ENCODE measurements at regions not wholly inside any gene's neighbourhood (a gene's known extent, or its start where the extent isn't known, plus 50 kb on each side); places are given as distances from the start of the nearest gene placed in this dataset.

- in situ Hi-C loops (cut with MboI; ENCODE audit: low sequenced_read_pairs) (no loop called here), dilution Hi-C loops (cut with HindIII; ENCODE audit: low sequenced_read_pairs, unreplicated experiment) (no loop called here), intact Hi-C loops (cut with micrococcal nuclease) (loop anchor here (5.0 kb wide), 1 partner anchor 68 kb away; the partner anchor contains the start of gene NEDD4L)
- TF ChIP-seq CTCF (conservative IDR thresholded peaks at IDR 0.05; ENCODE audit: low read depth, low read length) (no peak), MAFK (IDR thresholded peaks at IDR 0.05; ENCODE audit: low read depth, low read length) (0 out of 2 replicates have a peak, but pooled peaks have one; percentile 20), NFE2L2 (IDR thresholded peaks at IDR 0.05; ENCODE audit: low read depth, low read length) (no peak), RCOR1 (IDR thresholded peaks at IDR 0.05; ENCODE audit: insufficient replicate concordance, low read length) (no peak), SMC3 (IDR thresholded peaks at IDR 0.05; ENCODE audit: low read depth, low read length) (no peak)
- Histone ChIP-seq H3K9ac (ENCODE audit: low read depth, low read length) (no peak overlapping the region), H3K36me3 (ENCODE audit: control insufficient read depth, insufficient read depth, low read length) (no peaks in the 10 kb centered on the region), H2BK15ac (ENCODE audit: low read depth, low read length) (no peak overlapping the region), H3K9me1 (ENCODE audit: insufficient read depth, low read length) (no peaks in the 10 kb centered on the region; the same call in 1 of the 2 replicates), H2AK5ac (ENCODE audit: low read depth, low read length) (no peak overlapping the region), H3K14ac (replicated peaks; ENCODE audit: low read depth, low read length) (no peak overlapping the region), H3K4ac (ENCODE audit: low read depth, low read length) (no peak overlapping the region), H2BK5ac (ENCODE audit: low read depth, low read length, poor library complexity, severe bottlenecking) (no peak overlapping the region), H3K27ac (ENCODE audit: insufficient read depth, low read length) (no peak overlapping the region), H3K27me3 (ENCODE audit: control insufficient read depth, insufficient read depth, low read length) (peaks cover 9% of the 10 kb centered on the region), H3K79me1 (ENCODE audit: low read depth in 1 of 2, low read length in 2 of 2) (no peaks in the 10 kb centered on the region), H4K8ac (ENCODE audit: low read depth in 2 of 2, low read length in 2 of 2) (no peak overlapping the region), H3K18ac (ENCODE audit: low read depth, low read length) (no peak overlapping the region), H2BK20ac (ENCODE audit: low read depth, low read length) (no peak overlapping the region), H2AFZ (replicated peaks; ENCODE audit: low read length, poor library complexity) (no peak overlapping the region), H3K4me2 (ENCODE audit: low read depth, low read length) (no peak overlapping the region), H3K23ac (ENCODE audit: low read depth, low read length) (no peak overlapping the region), H2BK120ac (ENCODE audit: low read depth, low read length) (no peak overlapping the region), H4K20me1 (ENCODE audit: insufficient read depth, low read length) (no peaks in the 10 kb centered on the region), H2AK9ac (replicated peaks; ENCODE audit: low read depth, low read length, poor library complexity) (no peak overlapping the region), H3K4me1 (ENCODE audit: control insufficient read depth, insufficient read depth, low read length) (peaks cover 4% of the 10 kb centered on the region; the same call in 1 of the 2 replicates), H3K4me3 (ENCODE audit: insufficient read depth, low read depth, low read length) (no peak overlapping the region), H4K5ac (ENCODE audit: low read depth, low read length) (no peak overlapping the region), H4K91ac (ENCODE audit: insufficient read depth, low read depth, low read length) (no peak overlapping the region), H3K9me3 (ENCODE audit: control insufficient read depth, insufficient read depth, low read length) (no peaks in the 10 kb centered on the region), H3K56ac (ENCODE audit: extremely low read depth, insufficient read depth, low read length) (no peak overlapping the region)
- 100% methylated on average over 1 of the region's 7 CpGs; no CpG with 5 or more reads in 1 of the 2 experiments for WGBS, 2 experiments (ENCODE audit: extremely low coverage in 2 of 2, insufficient read length in 1 of 2)
- no peak for ATAC-seq (ENCODE audit: low read depth)
- no peak for DNase-seq
- ChIA-PET POLR2A (ENCODE audit: unreplicated experiment) (no interaction called here), CTCF (no interaction called here)
- BruUV-seq (replicated peaks): no TSS peak
Observed at GRCh38 chr18:57973889-57974288, 70.1 kb upstream of the NEDD4L start.

Data from IMR-90 (cell line).